ENCODE measurements at regions not wholly inside any gene's neighbourhood (a gene's known extent, or its start where the extent isn't known, plus 50 kb on each side); places are given as distances from the start of the nearest gene placed in this dataset.

- TF ChIP-seq, protein P1, sequence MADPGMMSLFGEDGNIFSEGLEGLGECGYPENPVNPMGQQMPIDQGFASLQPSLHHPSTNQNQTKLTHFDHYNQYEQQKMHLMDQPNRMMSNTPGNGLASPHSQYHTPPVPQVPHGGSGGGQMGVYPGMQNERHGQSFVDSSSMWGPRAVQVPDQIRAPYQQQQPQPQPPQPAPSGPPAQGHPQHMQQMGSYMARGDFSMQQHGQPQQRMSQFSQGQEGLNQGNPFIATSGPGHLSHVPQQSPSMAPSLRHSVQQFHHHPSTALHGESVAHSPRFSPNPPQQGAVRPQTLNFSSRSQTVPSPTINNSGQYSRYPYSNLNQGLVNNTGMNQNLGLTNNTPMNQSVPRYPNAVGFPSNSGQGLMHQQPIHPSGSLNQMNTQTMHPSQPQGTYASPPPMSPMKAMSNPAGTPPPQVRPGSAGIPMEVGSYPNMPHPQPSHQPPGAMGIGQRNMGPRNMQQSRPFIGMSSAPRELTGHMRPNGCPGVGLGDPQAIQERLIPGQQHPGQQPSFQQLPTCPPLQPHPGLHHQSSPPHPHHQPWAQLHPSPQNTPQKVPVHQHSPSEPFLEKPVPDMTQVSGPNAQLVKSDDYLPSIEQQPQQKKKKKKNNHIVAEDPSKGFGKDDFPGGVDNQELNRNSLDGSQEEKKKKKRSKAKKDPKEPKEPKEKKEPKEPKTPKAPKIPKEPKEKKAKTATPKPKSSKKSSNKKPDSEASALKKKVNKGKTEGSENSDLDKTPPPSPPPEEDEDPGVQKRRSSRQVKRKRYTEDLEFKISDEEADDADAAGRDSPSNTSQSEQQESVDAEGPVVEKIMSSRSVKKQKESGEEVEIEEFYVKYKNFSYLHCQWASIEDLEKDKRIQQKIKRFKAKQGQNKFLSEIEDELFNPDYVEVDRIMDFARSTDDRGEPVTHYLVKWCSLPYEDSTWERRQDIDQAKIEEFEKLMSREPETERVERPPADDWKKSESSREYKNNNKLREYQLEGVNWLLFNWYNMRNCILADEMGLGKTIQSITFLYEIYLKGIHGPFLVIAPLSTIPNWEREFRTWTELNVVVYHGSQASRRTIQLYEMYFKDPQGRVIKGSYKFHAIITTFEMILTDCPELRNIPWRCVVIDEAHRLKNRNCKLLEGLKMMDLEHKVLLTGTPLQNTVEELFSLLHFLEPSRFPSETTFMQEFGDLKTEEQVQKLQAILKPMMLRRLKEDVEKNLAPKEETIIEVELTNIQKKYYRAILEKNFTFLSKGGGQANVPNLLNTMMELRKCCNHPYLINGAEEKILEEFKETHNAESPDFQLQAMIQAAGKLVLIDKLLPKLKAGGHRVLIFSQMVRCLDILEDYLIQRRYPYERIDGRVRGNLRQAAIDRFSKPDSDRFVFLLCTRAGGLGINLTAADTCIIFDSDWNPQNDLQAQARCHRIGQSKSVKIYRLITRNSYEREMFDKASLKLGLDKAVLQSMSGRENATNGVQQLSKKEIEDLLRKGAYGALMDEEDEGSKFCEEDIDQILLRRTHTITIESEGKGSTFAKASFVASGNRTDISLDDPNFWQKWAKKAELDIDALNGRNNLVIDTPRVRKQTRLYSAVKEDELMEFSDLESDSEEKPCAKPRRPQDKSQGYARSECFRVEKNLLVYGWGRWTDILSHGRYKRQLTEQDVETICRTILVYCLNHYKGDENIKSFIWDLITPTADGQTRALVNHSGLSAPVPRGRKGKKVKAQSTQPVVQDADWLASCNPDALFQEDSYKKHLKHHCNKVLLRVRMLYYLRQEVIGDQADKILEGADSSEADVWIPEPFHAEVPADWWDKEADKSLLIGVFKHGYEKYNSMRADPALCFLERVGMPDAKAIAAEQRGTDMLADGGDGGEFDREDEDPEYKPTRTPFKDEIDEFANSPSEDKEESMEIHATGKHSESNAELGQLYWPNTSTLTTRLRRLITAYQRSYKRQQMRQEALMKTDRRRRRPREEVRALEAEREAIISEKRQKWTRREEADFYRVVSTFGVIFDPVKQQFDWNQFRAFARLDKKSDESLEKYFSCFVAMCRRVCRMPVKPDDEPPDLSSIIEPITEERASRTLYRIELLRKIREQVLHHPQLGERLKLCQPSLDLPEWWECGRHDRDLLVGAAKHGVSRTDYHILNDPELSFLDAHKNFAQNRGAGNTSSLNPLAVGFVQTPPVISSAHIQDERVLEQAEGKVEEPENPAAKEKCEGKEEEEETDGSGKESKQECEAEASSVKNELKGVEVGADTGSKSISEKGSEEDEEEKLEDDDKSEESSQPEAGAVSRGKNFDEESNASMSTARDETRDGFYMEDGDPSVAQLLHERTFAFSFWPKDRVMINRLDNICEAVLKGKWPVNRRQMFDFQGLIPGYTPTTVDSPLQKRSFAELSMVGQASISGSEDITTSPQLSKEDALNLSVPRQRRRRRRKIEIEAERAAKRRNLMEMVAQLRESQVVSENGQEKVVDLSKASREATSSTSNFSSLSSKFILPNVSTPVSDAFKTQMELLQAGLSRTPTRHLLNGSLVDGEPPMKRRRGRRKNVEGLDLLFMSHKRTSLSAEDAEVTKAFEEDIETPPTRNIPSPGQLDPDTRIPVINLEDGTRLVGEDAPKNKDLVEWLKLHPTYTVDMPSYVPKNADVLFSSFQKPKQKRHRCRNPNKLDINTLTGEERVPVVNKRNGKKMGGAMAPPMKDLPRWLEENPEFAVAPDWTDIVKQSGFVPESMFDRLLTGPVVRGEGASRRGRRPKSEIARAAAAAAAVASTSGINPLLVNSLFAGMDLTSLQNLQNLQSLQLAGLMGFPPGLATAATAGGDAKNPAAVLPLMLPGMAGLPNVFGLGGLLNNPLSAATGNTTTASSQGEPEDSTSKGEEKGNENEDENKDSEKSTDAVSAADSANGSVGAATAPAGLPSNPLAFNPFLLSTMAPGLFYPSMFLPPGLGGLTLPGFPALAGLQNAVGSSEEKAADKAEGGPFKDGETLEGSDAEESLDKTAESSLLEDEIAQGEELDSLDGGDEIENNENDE (IDR thresholded peaks at IDR 0.05; ENCODE audit: insufficient replicate concordance, low read length): no peak
- TF ChIP-seq BRCA1 (IDR thresholded peaks at IDR 0.05; ENCODE audit: low read depth, low read length) (no peak), SRF (IDR thresholded peaks at IDR 0.05; ENCODE audit: low read depth, low read length) (no peak), SP2 (IDR thresholded peaks at IDR 0.05; ENCODE audit: low read length) (no peak), EGR1 (IDR thresholded peaks at IDR 0.05; ENCODE audit: borderline replicate concordance, low read depth, low read length) (no peak)
These were observed 190.9 kb upstream of the MAN1A1 start (continued) for GRCh38 chr6:119540417-119540816.
